HG02885 (cell line): ENCODE measurements at regions not wholly inside any gene's neighbourhood (a gene's known extent, or its start where the extent isn't known, plus 50 kb on each side); places are given as distances from the start of the nearest gene placed in this dataset.

Experiments
- ATAC-seq: cut with Tn5 transposase; IDR thresholded peaks from one replicate; pipeline ENCODE4 v1.9.1; 2021; ENCODE audit warnings: mild to moderate bottlenecking; ENCODE audit not compliant: unreplicated experiment, poor library complexity

DNA sequence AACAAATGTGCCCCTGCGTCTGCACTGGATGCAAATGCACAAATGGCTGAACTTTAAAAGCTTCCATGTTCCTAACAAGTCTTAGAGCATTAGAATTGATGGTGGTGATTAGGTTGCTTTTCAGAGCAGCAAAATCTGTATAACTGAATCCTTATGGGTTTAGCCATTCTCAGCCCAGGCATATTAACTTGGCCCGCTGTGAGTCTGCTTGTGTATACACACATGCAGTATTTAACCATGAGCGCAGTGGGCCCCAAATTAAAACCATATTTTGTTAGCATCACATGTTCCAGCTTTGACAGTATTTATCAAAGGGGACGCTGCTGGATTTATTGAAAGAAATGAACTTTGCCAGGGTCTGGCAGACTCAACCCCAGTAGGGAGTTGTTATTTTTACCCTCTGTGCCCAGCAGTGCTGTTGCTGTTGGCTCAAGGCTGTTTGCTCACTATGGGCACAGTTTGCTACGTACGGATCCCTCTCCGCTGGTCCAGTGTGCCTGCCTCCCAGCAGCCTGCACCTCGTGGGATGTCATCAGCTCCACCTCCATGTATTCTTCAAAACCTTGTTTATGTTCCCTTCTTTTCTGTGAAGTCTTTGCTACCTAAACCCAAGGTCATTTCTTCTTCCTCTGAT lies 144.7 kb downstream of the QRSL1 start:
- no peak for ATAC-seq

DNA sequence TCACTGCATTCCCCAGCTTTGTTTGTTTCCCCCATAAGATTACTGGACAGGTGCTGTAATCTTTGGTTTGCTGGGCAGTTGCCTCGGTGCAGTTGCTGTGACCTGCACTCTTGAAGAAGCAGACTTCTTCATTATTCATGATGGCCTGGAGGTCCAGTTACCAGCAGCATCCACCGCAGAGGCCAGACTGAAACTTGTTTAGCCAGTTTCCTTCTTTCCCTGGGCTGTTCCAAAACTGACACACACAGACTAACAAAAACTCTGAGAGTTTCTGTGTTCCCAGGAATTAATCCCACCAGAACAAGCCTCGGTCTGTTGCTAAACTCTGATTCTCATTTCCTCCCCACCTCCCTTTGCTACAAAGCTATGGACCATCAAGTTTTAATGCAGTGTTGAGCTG lies 144.1 kb downstream of the QRSL1 start:
- ATAC-seq, result no peak

DNA sequence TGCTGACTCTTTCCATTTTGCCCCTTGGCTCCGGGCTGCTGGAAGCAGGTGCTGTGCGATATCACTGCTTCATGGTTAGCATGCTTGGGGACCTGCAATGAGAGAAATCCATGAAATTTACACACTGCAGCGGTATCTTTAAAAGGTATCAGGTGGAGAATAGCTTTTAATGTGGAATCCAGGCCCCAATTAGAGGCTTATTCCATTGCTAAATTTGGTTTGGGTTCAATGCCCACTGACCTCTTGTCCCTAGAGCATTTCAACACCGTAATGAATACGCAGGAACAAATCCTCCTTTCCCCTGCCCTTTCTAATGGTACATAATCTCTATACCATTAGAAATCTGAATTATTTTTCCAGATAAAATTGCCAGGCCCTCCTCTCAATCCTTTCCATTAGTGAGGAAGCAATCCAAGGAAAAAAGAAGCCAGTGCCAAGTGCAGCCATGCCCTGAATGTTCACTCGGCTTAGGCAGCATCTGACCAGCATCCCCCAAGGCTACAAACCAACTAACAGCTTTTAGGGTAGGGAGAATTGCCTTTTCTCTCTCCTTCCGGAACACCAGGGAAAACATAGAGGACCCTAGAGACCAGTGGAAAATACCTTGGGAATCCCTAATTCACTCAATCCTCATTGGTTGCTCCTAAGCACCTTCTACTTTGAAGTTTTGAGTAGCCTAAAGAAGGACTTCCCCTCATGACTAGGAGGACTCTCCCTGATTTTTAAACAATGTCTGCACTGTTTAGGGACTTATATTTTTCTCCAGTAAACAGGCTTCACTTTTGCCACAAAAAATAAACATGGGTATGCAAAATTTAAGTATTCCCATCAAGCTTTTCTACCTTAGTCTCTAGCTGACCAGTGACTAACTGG lies 143.1 kb downstream of the QRSL1 start:
- ATAC-seq, result no peak

DNA sequence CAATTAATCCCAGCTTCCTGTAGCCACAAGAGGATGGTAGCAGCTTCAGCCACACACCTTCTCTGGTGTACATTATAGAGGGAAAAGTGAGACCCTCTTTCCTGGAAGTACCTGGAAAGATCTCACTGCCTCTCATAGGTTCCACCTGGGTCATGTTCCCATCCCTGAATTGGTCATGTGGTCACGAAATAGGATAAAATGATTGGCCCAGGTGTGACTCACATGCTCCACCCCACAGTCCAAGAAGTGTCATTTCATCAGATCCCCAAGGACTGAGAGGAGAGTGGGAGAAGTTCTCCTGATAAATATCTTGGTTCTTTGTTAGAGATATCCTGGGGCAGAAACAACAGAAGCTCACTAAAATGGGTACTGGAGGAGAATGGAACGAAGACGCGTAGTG lies 142.4 kb downstream of the QRSL1 start:
- ATAC-seq, result no peak

DNA sequence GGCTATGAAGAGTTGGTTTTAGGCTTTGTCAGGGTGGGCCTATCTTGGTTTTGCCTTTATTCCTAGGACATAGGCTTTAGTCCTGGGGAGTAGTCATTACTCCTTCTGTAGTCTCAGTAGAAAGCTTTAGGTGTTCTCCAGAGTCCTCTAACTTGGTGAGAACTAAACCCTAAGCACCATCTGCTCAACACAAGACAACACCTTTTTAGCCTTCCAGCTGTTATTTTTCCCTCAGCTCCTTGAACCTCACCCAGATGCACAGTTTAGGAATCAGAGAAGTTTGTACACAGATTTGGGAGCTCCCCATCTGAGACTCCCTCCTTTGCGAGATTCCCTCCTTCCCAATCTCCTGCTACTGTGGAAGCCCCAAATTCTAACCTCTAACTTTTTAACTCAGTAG lies 141.3 kb downstream of the QRSL1 start:
- no peak for ATAC-seq

DNA sequence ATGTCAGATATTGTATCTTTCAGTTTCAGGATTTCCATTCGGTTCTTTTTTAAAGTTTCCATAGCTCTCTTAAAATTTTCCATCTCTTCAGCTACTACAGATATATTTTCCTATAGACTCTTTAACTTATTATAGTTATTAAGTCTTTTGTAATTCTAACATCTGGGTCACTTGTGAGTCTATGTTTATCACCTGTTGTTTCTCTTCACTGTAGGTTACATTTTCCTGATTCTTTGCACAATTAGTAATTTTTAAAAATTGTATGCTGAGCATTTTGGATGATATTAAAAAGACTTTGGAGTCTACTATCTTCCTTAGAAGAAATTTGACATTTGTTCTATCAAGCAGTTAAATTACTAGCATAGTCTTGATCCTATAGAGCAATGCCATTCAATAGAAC lies 140.7 kb downstream of the QRSL1 start:
- no peak for ATAC-seq

DNA sequence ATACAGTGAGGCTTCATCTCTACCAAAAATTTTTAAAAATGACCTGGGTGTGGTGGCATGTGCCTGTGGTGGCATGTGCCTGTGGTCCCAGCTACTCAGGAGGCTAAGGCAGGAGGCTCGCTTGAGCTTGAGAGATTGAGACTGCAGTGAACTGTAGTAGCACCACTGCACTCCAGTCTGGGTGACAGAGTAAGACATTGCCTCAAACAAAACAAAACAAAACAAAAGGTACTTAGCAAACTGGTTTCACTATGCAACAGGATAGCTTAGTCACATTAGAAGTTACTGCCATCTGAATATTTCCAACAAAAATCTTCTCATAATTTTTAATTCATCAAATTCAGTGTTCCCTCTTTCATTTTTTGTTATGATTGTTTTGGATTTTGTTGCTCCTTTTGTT lies 137.9 kb downstream of the QRSL1 start:
- no peak for ATAC-seq

DNA sequence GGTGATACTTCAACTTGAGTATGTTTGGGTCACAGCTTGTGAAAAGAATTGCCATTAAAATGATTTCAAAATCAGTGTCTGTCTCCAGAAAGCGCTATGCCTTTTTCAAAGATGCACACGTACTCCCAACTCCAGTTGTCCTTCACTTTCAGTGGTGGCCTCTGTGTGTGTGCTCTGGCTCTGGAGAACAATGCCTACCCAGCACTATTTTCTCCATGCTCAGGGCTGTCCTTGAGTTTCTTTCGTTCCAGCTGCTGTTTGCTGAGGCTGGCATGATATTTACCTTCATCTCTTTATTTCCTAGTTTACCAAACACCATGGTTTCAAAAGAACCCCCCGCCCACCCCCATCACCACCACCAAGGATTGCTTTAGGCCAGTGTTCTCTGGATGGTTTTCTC lies 136.8 kb downstream of the QRSL1 start:
- no peak for ATAC-seq

DNA sequence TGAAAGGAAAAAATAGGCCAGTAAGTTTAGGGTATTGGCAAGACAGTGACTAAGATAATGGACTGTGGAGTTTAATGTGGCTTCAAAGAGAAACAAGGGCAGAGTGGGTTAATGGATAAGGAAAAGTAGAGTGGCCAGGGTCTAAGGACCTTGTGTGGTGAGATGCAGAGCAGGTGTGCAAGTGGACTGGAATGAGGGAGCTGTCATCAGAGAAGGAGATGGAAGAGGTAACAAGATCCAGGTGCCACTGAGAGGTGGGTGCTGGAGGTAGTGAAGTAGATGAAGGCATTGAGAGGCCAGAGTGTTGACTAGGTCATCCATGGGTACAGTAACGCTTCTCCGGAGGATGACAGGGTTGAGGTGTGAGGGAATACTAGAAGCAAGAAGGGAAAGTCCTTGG lies 136.1 kb downstream of the QRSL1 start:
- ATAC-seq, result no peak

DNA sequence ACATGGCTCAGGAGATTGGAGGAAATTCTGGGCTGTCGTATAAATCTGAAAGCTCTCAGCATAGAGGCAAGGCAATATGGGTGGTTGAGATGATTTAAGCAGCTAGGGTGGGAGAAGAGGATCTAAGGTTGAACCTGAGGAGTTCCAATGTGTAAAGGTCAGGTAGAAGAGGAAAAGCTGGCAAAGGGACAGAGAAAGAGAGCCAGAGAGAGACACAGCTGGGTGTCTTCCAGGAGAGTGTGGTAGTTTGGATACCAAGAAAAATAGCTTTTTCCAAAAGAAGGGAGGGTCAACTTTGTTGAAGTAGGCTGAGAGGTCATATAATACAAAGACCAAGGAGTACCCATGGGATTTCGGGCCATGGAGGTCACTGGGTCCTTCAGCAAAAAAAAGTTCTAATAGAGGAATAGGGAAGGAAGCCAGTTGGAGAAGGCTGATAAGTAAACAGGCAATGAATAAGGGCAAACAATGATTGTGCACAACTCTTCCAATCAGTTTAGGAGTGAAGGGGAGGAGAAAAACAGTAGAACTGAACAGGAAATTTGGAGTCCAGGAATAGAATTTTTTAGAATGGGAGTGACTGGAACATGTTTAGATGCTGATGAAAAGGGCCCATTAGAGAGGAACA lies 135.1 kb downstream of the QRSL1 start:
- no peak for ATAC-seq

DNA sequence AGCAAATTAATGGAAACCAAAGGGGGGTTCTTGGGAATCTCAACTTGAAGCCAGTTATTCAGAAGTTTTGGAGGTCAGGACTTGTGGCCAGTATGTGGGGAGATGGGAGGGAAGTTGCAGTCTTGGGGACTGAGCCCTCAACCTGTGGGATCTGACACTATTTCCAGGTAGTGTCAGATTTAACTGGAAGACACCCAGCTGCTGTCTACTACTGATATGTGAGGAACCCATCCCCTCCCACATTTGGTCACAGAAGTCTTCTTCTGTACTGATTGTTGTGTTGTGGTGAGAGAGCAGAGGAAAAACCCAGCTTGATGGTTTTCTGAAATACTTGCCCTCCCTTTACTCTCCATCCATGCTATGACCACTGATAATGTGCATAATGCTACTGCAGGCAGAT lies 134.0 kb downstream of the QRSL1 start:
- no peak for ATAC-seq

DNA sequence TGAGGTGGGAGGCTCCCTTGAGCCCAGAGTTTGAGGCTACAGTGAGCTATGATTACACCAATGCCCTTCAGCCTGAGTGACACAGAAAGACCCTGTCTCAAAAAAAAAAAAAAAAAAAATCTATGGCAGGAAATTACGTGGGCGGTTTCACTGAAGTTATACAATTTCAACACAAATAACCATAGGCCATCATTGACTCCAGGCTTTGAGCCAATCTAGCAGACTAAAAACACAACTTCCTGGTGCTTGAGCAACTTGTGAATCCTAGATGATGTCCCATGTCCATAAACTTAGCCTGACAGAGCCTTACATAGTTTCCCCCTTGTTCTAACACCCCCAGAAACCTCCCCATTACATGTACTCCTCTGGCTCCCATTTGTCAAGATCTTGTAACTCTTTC lies 131.8 kb downstream of the QRSL1 start:
- no peak for ATAC-seq

DNA sequence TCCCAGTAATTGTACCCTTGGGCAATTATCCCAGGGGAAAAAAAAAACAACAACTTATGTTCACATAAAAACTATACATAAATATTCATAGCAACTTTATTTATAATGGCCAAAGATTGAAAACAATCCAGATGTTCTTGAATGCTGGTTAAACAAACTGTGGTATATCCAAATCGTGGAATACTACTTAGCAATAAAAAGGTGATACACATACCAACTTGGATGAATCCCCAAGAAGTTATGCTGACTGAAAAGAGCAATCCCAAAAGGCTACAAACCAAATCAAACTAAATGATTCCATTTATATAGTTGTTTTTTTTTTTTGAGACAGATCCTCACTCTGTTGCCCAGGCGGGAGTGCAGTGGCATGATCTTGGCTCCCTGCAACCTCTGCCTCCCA lies 129.7 kb downstream of the QRSL1 start:
- ATAC-seq, result no peak

DNA sequence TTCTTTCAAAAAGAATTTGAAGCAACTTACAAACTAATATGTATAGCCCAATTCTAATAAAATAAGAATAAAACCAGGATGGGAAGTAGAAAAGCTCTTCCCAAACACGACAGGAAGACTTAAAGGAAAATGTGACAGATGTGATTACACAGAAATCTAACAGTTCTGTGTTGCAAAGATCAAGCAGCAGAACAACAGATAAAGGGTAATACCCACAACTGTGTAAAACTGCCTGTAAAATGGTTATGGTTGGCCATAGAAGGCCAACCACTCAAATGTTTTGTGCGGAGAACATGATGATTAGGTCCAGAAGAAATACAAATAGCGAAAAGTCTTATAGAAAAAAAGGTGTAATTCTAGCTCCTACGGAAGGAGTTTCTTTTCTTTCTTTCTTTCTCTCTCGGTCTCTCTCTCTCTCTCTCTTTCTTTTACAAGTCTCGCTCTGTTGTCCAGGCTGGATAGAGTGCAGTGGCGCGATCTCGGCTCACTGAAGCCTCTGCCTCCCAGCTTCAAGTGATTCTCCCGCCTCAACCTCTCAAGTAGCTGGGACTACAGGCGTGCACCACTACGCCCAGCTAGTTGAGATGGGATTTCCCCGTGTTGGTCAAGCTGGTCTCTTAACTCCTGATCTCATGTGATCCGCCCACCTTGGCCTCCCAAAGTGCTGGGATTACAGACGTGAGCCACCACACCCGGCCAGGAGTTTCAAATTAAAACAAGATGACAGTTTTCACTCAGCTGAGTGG lies 128.5 kb downstream of the QRSL1 start:
- ATAC-seq, result no peak

DNA sequence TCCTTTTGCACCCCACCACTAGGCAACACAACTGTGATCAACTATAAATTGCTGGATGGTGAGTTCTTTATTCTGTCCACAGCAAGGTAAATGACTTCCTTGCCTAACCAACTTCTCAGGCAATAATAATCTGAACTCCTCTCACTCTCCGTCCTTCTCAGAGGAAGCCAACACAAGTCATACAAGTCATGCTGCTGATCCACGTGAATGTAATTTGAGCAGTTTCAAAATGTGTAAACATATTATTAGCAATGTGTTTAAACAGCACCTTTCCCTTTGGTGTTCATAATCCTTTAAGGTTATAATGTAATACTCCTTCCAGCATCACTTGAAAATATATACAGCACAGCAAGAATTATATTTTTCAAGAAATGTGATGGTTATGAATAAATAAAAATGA lies 127.9 kb downstream of the QRSL1 start:
- no peak for ATAC-seq

DNA sequence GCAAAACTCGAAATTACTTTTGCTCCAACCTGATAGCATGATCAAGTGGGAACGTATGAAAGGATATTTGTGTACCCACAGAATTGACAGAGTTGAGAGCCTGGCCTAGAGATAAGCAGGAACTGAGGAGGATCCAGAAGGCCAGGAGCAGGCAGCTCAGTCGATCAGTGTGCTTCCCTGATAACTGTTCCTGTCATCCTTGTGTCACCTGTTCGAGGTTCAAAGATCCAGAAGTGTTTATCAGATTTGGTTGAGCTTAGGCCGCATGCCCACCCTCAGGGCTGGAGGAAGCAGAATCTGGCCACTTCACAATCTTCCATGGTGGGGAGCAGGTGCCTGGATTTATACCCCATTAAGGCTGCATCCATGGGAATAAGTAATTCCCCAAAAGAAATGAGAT lies 124.8 kb downstream of the QRSL1 start:
- ATAC-seq, result no peak

DNA sequence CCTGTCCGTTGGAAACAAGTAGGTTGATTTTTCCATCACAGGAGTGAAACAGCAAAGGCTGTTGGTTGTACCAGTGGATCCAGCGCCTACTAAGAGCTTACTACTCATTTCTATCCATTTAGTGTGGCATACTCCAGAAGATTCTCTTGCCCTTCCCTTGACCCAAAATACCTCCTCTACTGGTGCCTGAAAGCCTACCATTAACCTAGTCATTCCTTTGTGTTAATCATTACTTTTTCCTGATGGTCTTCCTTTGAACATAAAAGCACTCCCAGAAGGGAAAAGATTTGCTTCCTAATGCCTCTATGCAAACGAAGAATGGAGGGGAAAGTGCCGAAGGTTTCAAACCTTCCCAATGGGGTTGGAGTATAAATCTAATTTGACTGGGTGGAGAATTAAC lies 123.3 kb downstream of the QRSL1 start:
- ATAC-seq, result no peak

DNA sequence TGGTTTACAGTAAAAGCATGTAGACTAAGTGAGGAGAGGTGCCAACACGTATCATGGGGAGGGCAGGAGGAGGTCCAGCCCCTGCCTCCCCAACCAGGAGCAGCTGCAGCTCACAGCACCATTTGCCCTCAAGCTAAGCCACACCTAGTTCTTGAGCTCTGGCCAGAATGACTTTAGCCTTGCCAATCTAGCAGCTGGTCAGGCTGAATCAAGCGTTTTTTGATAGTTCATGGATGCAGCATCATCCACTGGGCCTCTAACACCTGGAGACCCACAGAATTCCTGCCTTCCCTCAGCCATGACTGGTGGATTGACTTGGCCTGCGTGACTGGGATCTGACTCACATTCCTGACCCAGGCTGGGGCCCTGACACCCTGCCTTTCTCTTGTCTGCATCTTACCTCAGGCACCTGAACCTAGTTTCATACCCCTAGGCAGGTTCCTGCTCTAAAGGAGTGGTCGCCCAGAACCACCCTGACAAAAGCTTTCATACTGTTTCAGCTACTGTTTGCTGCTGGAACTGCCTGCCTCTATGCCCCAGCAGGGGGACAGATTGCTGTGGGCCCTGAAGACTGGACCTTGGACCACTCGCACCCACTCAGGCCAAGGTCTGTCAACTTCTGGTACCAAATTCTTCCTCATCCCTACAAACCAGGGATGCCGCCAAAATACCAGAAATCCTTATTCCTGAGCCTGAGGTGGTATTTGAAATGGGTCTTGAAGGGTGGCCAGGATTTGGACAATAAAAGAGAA lies 122.3 kb downstream of the QRSL1 start:
- ATAC-seq, result no peak

DNA sequence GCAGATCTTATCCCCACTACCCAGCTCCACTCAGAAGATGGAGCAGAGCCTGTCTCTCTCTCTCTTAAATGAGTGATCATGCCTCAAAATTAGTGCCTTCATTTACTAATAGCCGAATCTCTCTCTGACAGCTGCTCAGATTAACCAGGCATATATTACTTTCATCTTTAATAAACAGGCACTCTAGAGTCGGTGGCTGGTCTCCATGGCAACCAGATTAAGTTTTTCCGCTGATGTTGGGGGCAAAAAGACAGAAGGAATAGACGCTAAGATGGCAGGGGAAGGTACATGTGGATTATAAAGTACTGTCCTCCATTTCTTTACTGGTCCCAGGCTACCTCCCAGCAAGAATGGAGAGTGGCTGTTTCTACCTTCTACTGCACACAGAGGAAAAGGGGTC lies 121.6 kb downstream of the QRSL1 start:
- no peak for ATAC-seq
